ENCODE measurements at regions not wholly inside any gene's neighbourhood (a gene's known extent, or its start where the extent isn't known, plus 50 kb on each side); places are given as distances from the start of the nearest gene placed in this dataset.

GRCh38 chr7:25294624-25295023, 66.3 kb upstream of the NPVF start:
- TF ChIP-seq CTCF (conservative IDR thresholded peaks at IDR 0.05; ENCODE audit: low read length): no peak
- no peak for DNase-seq (ENCODE audit: low read depth)

GRCh38 chr7:25295387-25295786, 67.1 kb upstream of the NPVF start:
- no peak for TF ChIP-seq CTCF (conservative IDR thresholded peaks at IDR 0.05; ENCODE audit: low read length)
- no peak for DNase-seq (ENCODE audit: low read depth)
- H3K4me3 ChIP-seq (ENCODE audit: low read length): no peak overlapping the region

More at GRCh38 chr7:25294624-25295023, 66.3 kb upstream of the NPVF start:
- H3K4me3 ChIP-seq (ENCODE audit: low read length): no peak overlapping the region

GRCh38 chr7:25296086-25296485, 67.8 kb upstream of the NPVF start:
- no peak for DNase-seq (ENCODE audit: low read depth)
- no peak for TF ChIP-seq CTCF (conservative IDR thresholded peaks at IDR 0.05; ENCODE audit: low read length)
- H3K4me3 ChIP-seq (ENCODE audit: low read length): no peak overlapping the region

- no peak for TF ChIP-seq CTCF (conservative IDR thresholded peaks at IDR 0.05; ENCODE audit: low read length)
- no peak for DNase-seq (ENCODE audit: low read depth)
- no peak overlapping the region for H3K4me3 ChIP-seq (ENCODE audit: low read length)
These were observed 69.0 kb upstream of the NPVF start for GRCh38 chr7:25297278-25297677.

- no peak for TF ChIP-seq CTCF (conservative IDR thresholded peaks at IDR 0.05; ENCODE audit: low read length)
- no peak overlapping the region for H3K4me3 ChIP-seq (ENCODE audit: low read length)
- DNase-seq (ENCODE audit: low read depth): peak; percentile 83
These were observed 75.2 kb upstream of the NPVF start for GRCh38 chr7:25303281-25304181.

GRCh38 chr7:25304691-25305090, 76.4 kb upstream of the NPVF start:
- no peak overlapping the region for H3K4me3 ChIP-seq (ENCODE audit: low read length)
- TF ChIP-seq CTCF (conservative IDR thresholded peaks at IDR 0.05; ENCODE audit: low read length): no peak

GRCh38 chr7:25305831-25306230, 77.5 kb upstream of the NPVF start:
- H3K4me3 ChIP-seq (ENCODE audit: low read length): no peak overlapping the region
- no peak for TF ChIP-seq CTCF (conservative IDR thresholded peaks at IDR 0.05; ENCODE audit: low read length)
- no peak for DNase-seq (ENCODE audit: low read depth)

More at GRCh38 chr7:25304691-25305090, 76.4 kb upstream of the NPVF start:
- DNase-seq (ENCODE audit: low read depth): no peak
